Suprapubic skin (tissue), 4 donors: ENCODE measurements at regions not wholly inside any gene's neighbourhood (a gene's known extent, or its start where the extent isn't known, plus 50 kb on each side); places are given as distances from the start of the nearest gene placed in this dataset.

ENCODE experiments used
- EP300 ChIP-seq: sonication (generic); formaldehyde crosslinking; IDR thresholded peaks from one replicate; pipeline ENCODE4 v1.6.1; 2017; ENCODE audit warnings: antibody characterized with exemption
- POLR2A ChIP-seq, 2 donors: fragments of 450-650 bp; IDR thresholded peaks; one replicate each; pipeline ENCODE4 v1.6.1; 2017; ENCODE audit warnings: antibody characterized with exemption in 2 of 2, mild to moderate bottlenecking in 2 of 2, moderate library complexity in 2 of 2
- POLR2AphosphoS5 ChIP-seq, 3 donors: sonication (generic); formaldehyde crosslinking; IDR thresholded peaks; one replicate each; pipeline ENCODE4 v1.6.1; 2017; ENCODE audit warnings: antibody characterized with exemption in 3 of 3
- TF ChIP-seq, protein P1 (sequence below), 2 donors: fragments of 200-600 bp in 1 of 2; fragments of 450-650 bp in 1 of 2; sonication (generic) in 1 of 2; IDR thresholded peaks; one replicate each; pipeline ENCODE4 v1.5.1; 2016 to 2019; ENCODE audit warnings: antibody characterized with exemption in 2 of 2, mild to moderate bottlenecking in 1 of 2, moderate library complexity in 1 of 2

DNA sequence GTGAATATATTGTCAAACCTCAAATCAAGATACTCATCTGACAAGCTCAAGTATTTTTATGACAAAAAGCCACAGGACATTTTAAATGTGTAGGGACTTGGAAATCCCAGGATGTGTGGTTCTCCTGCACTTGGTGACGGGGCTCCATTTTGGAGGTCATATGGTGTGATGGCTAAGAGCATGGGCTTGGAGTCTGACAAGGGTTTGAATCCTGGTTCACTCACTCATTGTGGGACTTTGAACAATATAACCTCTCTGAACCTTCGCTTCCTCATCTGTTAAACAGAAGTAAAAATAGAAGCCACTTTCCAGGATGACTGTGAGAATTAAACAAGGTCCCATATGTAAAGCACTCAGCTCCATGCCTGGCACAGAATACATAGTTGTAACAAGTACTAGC, 99.6 kb downstream of the SMIM20 start:
- TF ChIP-seq POLR2A (IDR thresholded peaks at IDR 0.05) = no peak
- TF ChIP-seq, protein P1, sequence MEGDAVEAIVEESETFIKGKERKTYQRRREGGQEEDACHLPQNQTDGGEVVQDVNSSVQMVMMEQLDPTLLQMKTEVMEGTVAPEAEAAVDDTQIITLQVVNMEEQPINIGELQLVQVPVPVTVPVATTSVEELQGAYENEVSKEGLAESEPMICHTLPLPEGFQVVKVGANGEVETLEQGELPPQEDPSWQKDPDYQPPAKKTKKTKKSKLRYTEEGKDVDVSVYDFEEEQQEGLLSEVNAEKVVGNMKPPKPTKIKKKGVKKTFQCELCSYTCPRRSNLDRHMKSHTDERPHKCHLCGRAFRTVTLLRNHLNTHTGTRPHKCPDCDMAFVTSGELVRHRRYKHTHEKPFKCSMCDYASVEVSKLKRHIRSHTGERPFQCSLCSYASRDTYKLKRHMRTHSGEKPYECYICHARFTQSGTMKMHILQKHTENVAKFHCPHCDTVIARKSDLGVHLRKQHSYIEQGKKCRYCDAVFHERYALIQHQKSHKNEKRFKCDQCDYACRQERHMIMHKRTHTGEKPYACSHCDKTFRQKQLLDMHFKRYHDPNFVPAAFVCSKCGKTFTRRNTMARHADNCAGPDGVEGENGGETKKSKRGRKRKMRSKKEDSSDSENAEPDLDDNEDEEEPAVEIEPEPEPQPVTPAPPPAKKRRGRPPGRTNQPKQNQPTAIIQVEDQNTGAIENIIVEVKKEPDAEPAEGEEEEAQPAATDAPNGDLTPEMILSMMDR (IDR thresholded peaks at IDR 0.05) = no peak
- no peak for TF ChIP-seq POLR2AphosphoS5 (IDR thresholded peaks at IDR 0.05)
- no peak for TF ChIP-seq EP300
